Urothelium cell line (cell line): ENCODE measurements at regions not wholly inside any gene's neighbourhood (a gene's known extent, or its start where the extent isn't known, plus 50 kb on each side); places are given as distances from the start of the nearest gene placed in this dataset.
A peak's percentile ranks its signal among the peaks of the same experiment; 100 is the strongest.

Experiments used
- DNase-seq: peaks from one replicate; pipeline ENCODE4 v3.0.0; 2011; ENCODE audit warnings: low spot score, mixed read lengths
- FAIRE-seq: peaks from 2 replicates; lab custom pipeline; 2011; peaks lifted over from hg19 to GRCh38; lab: Jason Lieb, UNC

DNA sequence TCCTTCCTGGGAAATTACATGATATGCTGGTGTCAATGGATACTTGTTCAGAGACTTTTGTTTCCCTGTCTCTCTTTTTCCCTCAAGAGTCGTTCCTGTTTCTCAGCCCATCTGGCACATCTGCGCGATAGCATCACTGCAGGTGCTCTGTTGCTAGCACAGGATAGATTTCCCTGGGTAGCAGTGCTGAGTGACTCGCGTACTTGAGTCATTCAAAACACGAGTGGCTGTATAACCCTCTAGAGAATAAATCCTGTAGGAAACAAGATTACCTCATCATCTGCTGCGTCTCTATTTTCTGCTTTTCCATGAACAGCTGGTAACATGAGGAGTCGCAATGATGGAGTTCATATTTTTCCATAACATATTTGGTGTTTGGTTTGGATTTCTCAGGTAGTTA, 452.0 kb upstream of the FZD8 start:
- DNase-seq (no peak), FAIRE-seq (no peak)

DNA sequence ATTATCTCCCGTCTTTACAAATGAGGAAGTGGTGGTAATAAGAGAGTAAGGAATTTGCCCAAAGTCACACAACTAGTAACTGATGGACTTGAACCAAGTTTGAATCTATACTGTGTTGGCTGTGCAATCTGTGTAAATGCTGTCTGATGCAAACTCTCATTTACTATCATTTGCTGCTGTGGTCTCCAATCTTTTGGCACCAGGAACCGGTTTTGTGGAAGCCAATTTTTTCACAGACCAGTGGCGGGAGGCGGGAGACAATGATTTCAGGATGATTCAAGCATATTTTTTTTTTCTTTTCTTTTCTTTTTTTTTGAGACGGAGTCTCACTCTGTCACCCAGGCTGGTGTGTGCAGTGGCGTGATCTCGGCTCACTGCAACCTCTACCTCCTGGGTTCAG, 450.0 kb upstream of the FZD8 start:
- FAIRE-seq (no peak), DNase-seq (no peak)

DNA sequence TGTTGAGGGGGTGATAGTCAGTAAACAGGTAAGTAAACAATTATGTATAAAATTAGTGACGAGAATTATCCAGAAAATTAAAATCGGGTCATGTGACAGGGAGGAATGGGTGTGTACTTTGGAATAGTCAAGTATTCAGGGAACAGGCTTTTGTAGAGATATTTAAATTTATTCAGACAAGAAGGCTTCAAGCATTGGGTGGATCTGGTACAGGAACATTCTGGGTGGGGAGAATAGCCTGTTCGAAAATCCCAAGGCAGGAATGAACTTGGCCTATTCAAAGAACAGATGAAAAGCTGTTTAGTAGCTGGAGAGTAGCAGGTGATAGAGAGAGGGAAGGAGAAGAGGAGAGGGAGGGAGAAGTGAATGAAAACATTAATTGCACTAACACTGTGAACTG, 448.9 kb upstream of the FZD8 start:
- FAIRE-seq (no peak), DNase-seq (no peak)

DNA sequence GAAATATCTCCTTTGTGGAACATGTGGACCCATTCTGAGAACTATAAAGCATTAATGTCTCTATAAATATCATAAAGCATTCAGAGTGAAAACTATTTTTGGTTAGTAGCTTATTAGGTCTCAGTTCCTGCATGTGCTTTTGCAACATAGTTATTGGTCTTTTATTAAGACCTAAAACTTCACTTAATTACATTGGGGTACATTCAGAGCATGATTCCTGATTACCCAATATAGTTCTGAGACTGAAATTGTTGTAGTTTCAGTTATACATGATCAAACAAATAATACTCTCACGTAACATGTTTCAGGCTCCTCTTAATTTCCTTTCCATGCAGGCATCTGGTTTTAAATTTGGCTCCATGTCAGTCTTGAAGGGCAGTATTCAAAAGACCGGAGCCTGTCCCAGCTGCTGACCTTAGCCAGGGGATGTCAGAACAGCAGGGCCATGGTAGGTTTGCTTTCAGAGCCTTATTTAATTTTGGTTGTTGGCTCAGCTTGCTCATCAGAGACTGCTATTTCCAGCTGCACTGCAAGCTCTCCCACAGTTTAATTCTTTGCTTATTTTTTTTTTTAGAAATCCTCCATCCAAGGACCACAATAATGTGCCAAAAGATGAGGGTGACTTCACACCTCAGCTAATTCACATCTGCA, 447.8 kb upstream of the FZD8 start:
- no peak for DNase-seq
- no peak for FAIRE-seq

DNA sequence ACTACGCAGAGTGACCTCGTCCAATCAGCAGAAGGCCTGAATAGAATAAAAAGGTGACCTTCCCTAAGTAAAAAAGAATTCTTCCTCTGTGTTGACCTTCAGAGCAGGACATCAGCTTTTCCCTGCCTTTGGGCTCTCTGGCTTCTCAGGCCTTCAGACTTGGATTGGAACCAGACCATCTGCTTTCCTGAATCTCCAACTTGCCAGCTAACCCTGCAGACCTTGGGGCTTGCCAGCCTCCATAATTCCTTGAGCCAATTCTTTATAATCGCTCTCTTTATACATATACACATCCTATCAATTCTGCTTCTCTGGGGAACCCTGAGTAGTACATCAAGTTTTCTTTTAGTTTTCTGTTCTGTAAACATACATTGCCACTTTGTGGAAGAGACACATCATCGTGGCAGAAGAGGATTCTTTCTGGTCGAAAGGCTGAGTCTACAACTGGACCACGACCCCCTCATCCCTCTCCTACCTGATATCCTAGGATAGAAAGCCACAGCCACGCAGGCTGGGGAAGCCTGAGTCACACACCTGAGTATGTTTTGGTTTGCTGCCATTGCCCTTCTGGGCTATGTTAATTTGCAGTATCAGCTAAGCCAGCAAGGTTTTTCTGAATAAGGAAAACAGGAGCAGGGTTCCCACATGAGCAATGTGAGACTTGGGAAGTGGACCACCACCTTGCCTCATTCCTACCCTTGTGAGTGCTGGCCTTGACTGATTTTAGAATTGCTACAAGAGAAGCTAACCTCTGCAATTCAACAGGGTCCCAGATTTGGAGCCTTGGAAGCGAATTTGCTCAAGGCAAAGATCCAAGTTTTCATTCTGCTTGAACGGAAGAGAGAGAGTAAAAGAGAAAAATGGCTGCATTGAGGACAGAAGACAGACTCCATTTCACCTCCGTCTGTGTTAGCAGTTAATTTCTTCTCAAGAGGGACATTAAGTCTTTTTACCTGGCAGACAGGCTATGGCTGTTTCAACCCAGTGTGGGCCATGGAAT, 445.2 kb upstream of the FZD8 start:
- DNase-seq (no peak), FAIRE-seq (peak; percentile 40)

DNA sequence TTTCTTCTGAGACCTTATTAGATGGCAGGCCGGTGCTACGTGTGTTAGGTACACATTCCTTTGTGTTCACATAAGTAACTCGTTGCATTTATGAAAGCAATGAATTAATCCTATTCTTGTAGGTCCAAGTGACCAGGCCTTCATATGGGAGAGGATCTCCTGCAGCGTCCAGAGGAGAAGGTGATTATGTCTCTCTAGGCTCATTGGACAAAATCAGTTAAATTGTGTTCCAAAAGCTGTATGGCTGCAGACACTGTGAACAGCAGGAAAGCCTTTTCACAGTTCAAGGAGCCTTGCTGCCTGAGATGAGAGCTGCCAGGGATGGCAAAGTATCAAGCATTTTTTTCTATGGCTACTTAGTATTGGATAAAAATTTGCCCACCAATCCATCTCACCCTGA, 433.1 kb upstream of the FZD8 start:
- no peak for FAIRE-seq
- no peak for DNase-seq

DNA sequence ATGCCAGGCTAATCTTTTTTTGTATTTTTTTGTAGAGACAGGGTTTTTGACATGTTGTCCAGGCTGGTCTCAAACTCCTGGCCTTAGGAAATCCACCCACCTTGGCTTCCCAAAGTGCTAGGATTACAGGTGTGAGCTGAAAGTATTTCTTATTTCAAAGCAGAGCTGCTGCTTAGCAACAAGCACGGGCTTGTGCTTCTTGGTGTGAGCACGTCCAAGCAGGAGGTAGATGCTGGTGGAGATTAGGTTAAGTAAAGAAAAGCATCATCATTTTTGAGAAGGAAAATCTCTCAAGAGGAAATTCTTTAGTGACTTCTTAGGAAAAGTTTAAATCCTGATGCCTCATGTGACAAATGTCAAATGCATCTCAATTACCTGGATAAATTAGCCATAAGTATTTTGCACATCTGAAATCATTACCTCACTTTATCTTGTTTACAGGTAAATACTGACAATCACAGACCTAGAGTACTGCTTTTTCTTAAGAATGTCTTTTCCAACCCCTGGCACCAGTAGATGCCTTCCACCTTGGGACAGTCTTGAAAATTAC, 431.8 kb upstream of the FZD8 start:
- FAIRE-seq (no peak), DNase-seq (no peak)

DNA sequence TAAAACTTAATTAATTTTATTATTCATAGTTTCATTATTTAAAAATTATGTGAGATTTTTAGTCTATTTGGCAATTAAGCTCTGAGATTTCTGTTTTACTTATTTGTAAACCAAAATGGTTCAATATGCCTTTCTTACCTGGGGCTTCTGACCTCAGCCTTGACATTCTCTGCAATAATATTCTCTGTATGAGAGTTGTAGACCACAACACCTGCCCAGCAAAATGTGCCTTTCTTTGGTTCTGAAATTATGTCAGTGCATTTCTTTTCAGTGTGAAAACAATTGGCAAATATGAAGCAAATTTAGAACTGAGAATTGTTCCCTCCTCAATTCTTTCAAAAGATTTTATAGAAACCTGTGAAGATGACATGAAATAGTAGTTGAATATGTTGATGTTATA, 426.4 kb upstream of the FZD8 start:
- DNase-seq (no peak), FAIRE-seq (no peak)

DNA sequence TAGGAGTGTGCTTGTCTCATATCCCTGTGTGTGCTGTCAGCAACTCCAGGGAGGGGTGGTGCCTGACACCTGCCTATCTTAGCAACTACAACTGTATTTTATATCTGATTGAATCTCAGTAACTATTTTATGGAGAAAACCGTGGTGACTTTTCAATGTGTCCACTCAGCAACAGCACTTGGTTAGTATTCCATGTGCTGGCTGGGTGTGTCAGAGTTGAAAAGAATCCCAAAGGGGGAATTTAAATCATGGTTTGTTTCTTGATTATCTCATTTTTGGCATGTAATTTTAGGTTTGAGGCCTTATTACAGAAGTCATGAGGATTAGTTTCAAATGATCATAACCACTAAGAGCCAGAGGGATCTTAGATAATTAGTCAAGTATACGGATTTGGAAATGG, 425.7 kb upstream of the FZD8 start:
- DNase-seq (no peak), FAIRE-seq (no peak)

DNA sequence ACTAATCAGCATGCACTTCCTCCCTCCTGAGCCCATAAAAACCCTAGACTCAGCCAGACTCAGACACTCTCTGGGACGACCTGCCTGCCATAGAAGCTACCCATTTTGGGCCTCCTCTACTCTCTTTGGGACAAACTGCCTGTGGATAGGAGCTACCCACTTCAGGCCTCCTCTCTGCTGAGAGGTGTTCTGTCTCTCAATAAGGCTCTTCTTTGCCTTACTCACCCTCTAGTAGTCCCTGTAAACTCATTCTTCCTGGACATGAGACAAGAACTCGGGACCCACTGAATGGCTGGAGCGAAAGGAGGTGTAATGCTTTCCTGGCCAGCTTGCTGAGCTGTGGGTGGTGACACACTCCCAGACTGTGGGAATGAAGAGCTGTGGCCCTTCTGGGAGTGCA, 424.8 kb upstream of the FZD8 start:
- FAIRE-seq: no peak

DNA sequence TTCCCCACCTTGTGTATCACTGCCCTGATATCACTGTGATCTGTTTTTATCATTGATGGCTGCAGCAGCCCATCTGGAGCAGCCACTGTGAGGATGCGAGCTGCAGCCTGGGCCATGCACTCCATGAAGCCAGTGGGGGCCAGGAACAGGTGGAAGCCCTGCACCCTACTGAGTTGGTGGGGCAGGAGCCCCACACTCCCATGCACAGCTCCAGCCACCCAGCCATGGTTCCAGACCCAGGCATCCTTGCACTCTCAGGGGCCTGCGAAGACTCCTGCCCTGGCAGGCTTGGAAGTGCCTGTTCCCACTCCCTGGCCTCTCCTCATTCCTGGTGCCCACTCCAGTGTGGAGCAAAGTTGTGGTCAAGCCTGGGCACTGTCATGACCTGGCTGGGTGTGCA, 424.0 kb upstream of the FZD8 start:
- FAIRE-seq (no peak), DNase-seq (no peak)

More for the DNA sequence above, 424.8 kb upstream of the FZD8 start:
- DNase-seq: no peak

DNA sequence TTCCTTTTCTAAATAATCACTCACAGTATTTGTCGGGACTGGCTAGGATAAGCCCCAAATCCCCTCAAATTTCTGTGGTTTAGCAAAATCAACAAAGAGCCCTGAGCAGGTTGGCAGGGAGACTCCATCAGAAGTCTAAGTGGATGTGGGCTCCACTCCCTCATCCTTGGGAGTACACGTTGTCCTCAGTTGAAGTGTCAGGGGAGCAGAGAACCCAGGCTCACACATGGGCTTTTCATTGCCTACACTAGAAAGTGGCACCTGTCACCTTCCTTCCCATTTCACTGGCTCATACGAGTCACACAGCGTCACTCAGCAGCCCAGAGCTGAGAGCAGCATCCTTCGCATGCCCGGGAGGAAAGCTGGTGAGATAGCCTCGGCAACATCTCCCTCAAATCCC, 421.3 kb upstream of the FZD8 start:
- FAIRE-seq: no peak

DNA sequence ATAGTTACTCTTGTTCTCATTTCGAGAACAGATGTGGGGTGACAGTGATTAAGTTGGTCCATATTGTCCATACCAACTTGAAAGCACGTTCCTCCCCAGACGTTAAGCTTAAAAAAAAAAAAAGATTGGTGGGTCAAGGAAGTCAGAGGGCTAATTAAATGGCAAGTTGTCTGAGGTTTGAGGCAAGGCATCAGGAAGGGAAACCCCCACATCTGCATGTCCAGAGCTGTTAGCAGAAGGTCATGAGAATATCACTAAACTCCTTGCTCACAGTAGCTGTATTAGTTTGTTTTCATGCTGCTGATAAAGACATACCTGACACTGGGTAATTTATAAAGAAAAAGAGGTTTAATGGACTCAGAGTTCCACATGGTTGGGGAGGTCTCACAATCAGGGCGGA, 415.6 kb upstream of the FZD8 start:
- DNase-seq (no peak), FAIRE-seq (no peak)

More for the DNA sequence above, 421.3 kb upstream of the FZD8 start:
- no peak for DNase-seq

DNA sequence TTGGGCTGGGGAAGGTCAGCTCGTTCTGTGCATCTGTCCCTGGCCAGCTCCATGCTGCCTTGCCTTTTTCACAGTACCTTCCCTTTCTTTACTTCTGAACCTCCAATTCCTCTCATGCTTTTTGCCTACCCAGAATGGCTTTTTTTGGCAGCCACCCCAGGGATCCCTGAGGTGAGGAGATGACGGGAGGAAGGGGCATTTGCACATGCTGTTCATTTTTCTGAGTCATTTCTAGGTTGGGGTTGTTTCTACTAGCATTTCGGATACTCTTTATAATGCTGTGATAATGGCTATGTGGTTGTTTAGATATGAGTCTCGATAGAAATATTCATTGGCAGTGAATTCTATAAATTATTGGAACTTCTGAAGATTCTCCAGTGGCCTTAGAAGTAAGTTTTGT, 415.1 kb upstream of the FZD8 start:
- DNase-seq (no peak), FAIRE-seq (no peak)

DNA sequence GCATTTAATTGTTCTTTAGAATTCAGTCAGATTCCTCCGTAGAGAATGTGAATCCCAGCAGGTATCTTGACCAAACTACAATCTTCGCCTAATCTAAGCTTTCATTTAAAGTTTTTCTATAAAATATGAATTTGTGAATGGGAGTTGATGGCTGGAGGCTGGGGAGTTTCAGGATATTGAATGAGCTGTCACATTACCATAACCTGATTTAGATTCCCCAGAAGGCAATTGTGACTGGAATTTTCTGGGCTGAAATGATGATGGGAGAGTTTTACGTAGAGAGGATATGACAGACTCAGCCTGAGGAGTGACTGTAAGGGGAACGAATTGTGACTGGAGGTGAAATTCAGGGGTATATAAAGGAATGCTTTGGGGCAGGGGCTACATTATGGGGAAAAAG, 411.7 kb upstream of the FZD8 start:
- DNase-seq (no peak), FAIRE-seq (no peak)

DNA sequence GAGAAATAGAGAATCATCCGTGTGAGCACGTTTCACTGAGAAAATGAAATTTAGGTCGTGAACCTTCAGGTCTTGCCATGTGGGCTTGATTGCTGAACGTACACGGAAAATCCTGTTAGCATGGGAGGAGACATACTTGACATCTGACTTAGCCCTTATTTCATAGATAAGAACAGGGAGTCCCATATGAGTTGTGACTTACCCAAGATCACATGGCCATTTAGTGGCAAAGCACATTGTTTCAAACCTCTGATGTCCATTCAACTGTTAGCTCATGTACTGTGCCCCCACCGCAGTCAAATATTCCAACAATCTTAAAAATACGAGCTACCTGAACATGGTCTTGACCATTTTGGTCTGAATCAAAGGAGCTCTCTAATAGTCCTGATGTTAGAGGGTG, 411.2 kb upstream of the FZD8 start:
- DNase-seq (no peak), FAIRE-seq (no peak)

DNA sequence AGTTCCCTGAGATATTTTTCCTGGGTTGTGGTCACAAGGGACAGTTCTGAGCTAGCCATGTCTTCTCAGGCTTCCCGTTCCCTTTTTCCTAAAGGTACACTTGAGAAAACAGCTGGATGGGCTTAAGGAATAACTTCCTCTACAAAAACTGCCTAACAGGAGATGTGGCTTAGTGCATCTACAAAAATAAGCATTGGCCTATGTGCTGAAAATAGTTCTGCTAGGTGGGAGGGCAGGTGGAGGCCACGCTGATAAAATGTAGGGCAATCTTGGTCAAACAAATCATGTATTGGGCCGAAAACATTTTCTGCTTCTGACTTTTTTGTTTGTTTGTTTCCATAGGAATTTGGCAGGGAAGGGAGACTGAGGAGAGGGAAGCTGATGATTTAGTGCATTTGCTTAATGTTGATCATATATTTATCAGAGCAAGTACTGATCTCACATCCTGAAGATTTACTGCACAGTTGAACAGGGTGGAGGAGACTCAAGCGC, 409.4 kb upstream of the FZD8 start:
- FAIRE-seq (no peak), DNase-seq (no peak)

DNA sequence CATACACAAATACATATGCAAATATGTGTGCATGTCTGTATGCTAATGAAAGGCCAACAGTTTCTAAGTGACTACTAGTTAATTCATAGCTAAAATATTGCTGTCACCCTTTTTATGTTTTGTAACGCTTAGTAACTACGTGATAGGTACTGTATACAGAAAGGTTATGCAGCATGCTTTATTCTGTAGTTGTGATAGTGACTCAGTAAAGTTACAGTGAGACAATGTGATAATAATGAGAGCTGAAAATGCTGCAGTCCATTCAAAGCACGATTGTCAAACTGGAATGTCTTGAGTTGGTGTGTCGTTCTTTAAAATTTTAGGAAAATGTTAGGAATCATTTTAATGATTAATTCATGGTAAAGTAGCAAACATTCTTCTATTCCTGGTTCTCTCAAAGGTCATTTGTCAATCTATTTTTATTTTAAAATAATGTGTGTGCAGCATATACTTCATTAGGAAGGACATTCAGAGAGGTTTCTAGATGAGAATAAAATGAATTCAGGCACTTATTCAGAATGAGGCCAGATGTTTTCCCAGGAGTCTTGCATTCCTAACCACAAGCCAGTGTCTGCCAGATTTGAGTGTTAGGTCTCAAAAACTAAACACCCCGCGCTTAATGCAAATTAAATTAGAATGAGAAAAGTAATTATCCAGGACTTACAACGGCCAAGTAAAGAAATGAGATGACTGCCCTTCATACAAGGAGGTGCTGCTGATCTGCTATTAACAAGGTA, 408.8 kb upstream of the FZD8 start:
- no peak for DNase-seq
- no peak for FAIRE-seq

DNA sequence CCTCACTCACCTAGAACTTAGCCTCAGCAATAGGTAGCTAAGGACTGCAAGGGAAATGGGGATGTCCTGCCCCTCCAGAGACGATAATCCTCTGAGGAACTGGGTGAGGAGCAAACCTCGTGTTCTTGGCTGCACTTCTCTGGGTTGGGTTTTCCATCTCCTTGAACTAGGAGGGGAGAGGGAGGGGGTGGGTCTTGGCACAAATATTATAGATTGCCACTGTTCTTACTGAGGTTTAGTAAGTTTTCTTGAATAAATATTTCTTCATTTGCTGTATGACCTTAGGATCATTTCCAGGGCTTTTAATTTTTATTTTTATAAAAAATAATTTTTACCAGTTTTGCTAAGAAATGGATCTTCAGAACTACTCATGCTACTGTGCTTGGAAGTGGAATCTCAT, 406.7 kb upstream of the FZD8 start:
- no peak for DNase-seq
- no peak for FAIRE-seq

DNA sequence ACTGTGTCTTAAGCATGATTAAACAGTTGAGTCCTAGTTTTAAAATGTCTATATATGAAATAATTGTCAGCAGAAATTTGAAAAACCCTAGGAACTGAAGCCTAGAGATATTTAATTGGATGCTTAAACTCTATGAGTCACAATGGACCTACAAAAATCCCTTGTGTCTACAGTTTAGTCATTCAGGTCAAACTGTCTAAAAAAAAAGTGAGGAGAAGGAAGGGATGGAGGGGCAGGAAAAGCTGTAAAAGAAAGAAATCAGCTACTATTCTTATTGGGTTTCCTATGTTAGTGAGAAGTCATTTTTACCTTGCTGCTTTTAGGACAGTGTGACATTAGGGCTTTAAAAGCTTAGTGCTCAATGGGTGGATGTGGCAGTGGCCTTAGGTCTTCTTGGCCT, 406.1 kb upstream of the FZD8 start:
- no peak for DNase-seq
- FAIRE-seq: no peak

DNA sequence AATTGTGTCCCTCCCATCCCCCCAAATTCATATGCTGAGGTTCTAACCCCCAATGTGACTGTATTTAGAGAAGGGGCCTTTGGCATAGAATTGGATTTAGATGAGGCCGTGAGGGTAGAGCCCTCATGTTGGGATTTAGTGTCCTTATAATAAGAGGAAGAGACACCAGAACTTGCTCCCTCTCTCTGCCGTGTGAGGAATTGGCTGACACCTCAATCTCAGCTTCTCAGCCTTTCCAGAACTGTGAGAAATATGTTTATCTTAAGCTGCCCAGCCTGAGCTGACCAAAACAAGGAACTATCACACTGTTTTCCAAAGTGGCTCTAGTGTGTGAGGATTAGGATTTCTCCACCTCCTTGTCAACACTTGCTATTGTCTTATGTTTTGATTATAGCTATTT, 400.0 kb upstream of the FZD8 start:
- FAIRE-seq: no peak
- no peak for DNase-seq
